GM12872 (cell line): ENCODE measurements at regions not wholly inside any gene's neighbourhood (a gene's known extent, or its start where the extent isn't known, plus 50 kb on each side); places are given as distances from the start of the nearest gene placed in this dataset.

Experiments
- CTCF ChIP-seq: IDR thresholded peaks from 3 replicates; pipeline ENCODE4 v1.5.1; 2011; ENCODE audit warnings: low read depth, mild to moderate bottlenecking, low read length, moderate library complexity; ENCODE audit not compliant: insufficient read depth

GRCh38 chr12:129973236-129973961, 69.6 kb upstream of the TMEM132D start:
- TF ChIP-seq CTCF, result no peak

- TF ChIP-seq CTCF, result no peak
These were observed 80.3 kb upstream of the TMEM132D start for GRCh38 chr12:129984106-129984505.

GRCh38 chr12:129987841-129988240, 84.0 kb upstream of the TMEM132D start:
- TF ChIP-seq CTCF, result no peak

- no peak for TF ChIP-seq CTCF
These were observed 90.8 kb upstream of the TMEM132D start for GRCh38 chr12:129994634-129995033.

GRCh38 chr12:129997239-129997638, 93.4 kb upstream of the TMEM132D start:
- TF ChIP-seq CTCF, result no peak

GRCh38 chr12:130007771-130008170, 103.9 kb upstream of the TMEM132D start:
- no peak for TF ChIP-seq CTCF

GRCh38 chr12:130008241-130008640, 104.4 kb upstream of the TMEM132D start:
- no peak for TF ChIP-seq CTCF
